Gastroesophageal sphincter (tissue), 4 donors: ENCODE measurements at regions not wholly inside any gene's neighbourhood (a gene's known extent, or its start where the extent isn't known, plus 50 kb on each side); places are given as distances from the start of the nearest gene placed in this dataset.
A peak's percentile ranks its signal among the peaks of the same experiment; 100 is the strongest.
"Not testable (repeated sequence)": the region's sequence is repeated elsewhere in the genome, so short reads cannot be mapped to it uniquely, and the experiment has no call there.

Experiments used
- ATAC-seq: fragments of 150-250 bp; one replicate; pipeline ENCODE4 v1.9.1; 2016; ENCODE audit warnings: mild to moderate bottlenecking, moderate library complexity
- H3K27ac ChIP-seq, 4 donors: fragments of 200-600 bp; sonication (generic) in 3 of 4; 1 replicate in 3 of 4; 2 replicates in 1 of 4; pipeline ENCODE4 v1.5.1; 2016 to 2019
- H3K27me3 ChIP-seq: fragments of 200-600 bp; sonication (generic); one replicate; pipeline ENCODE4 v1.5.1; 2019
- H3K36me3 ChIP-seq, 2 donors: fragments of 200-600 bp; sonication (generic); one replicate each; pipeline ENCODE4 v1.5.1; 2019; ENCODE audit warnings: control low read depth in 1 of 2
- H3K4me1 ChIP-seq, 3 donors: fragments of 200-600 bp; sonication (generic); 1 replicate in 2 of 3; 2 replicates in 1 of 3; pipeline ENCODE4 v1.5.1; 2016 to 2019; ENCODE audit warnings: control low read depth in 2 of 3
- H3K4me3 ChIP-seq, 2 donors: fragments of 200-600 bp; sonication (generic); one replicate each; pipeline ENCODE4 v1.5.1; 2019; ENCODE audit warnings: mild to moderate bottlenecking in 1 of 2, moderate library complexity in 1 of 2
- H3K9me3 ChIP-seq, 3 donors: fragments of 200-600 bp; sonication (generic); one replicate each; pipeline ENCODE4 v1.5.1; 2017 to 2019; ENCODE audit warnings: control low read depth in 2 of 3
- EP300 ChIP-seq: sonication (generic); formaldehyde crosslinking; IDR thresholded peaks from one replicate; pipeline ENCODE4 v1.6.1; 2017; ENCODE audit warnings: antibody characterized with exemption, mild to moderate bottlenecking
- POLR2A ChIP-seq, 2 donors: fragments of 450-650 bp; IDR thresholded peaks; one replicate each; pipeline ENCODE4 v1.6.1; 2017; ENCODE audit warnings: antibody characterized with exemption in 2 of 2, mild to moderate bottlenecking in 2 of 2, moderate library complexity in 1 of 2
- POLR2AphosphoS5 ChIP-seq: sonication (generic); formaldehyde crosslinking; IDR thresholded peaks from one replicate; pipeline ENCODE4 v1.6.1; 2017; ENCODE audit warnings: antibody characterized with exemption
- WGBS, 2 donors: methylation state at CpG; one replicate each; pipeline ENCODE4 v1.1.5; 2018; ENCODE audit warnings: low coverage in 1 of 2; 5-methylcytosine and 5-hydroxymethylcytosine counted together
- TF ChIP-seq, protein P1 (sequence below), 4 experiments: fragments of 200-600 bp in 2 of 4; fragments of 450-650 bp in 2 of 4; sonication (generic) in 1 of 4; IDR thresholded peaks; one replicate each; pipeline ENCODE4 v1.5.1; 2017 to 2019; ENCODE audit warnings: antibody characterized with exemption in 4 of 4, mild to moderate bottlenecking in 2 of 4, moderate library complexity in 2 of 4

DNA sequence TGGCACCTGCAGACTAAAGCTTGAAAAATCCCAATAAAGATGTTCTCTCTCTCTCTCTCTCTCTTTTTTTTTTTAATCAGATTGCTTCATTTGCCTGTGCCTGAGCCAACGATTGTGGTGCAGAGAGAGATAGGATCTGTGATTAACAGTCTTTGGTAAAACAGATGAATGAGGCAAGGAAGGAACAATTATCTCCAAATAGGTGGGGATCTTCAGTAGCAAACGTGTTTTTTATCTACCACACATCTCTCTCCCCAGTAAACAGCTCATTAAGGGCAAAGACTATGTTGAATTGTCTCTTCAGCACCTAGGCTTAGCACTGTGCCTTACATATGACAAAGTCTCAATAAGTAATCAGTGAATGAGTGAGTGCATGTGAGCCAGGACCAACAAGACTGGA, 96.3 kb downstream of the SMIM20 start:
- Histone ChIP-seq H3K4me1 (peaks cover 0 to 5% (median 4%) of the 10 kb centered on the region in 3 donors), H3K4me3 (no peak overlapping the region), H3K27ac (no peak overlapping the region), H3K36me3 (no peaks in the 10 kb centered on the region), H3K9me3 (peaks cover 0 to 16% (median 0%) of the 10 kb centered on the region in 3 donors), H3K27me3 (peaks cover 5% of the 10 kb centered on the region)
- no peak for ATAC-seq
- TF ChIP-seq, protein P1, sequence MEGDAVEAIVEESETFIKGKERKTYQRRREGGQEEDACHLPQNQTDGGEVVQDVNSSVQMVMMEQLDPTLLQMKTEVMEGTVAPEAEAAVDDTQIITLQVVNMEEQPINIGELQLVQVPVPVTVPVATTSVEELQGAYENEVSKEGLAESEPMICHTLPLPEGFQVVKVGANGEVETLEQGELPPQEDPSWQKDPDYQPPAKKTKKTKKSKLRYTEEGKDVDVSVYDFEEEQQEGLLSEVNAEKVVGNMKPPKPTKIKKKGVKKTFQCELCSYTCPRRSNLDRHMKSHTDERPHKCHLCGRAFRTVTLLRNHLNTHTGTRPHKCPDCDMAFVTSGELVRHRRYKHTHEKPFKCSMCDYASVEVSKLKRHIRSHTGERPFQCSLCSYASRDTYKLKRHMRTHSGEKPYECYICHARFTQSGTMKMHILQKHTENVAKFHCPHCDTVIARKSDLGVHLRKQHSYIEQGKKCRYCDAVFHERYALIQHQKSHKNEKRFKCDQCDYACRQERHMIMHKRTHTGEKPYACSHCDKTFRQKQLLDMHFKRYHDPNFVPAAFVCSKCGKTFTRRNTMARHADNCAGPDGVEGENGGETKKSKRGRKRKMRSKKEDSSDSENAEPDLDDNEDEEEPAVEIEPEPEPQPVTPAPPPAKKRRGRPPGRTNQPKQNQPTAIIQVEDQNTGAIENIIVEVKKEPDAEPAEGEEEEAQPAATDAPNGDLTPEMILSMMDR (IDR thresholded peaks at IDR 0.05): no peak
- TF ChIP-seq POLR2AphosphoS5 (no peak), EP300 (no peak), POLR2A (IDR thresholded peaks at IDR 0.05) (no peak)
- 35 to 42% methylated on average over 2 of the region's 2 CpGs for WGBS, 2 donors

DNA sequence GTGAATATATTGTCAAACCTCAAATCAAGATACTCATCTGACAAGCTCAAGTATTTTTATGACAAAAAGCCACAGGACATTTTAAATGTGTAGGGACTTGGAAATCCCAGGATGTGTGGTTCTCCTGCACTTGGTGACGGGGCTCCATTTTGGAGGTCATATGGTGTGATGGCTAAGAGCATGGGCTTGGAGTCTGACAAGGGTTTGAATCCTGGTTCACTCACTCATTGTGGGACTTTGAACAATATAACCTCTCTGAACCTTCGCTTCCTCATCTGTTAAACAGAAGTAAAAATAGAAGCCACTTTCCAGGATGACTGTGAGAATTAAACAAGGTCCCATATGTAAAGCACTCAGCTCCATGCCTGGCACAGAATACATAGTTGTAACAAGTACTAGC, 99.6 kb downstream of the SMIM20 start:
- WGBS, 2 donors: 0% methylated on average over 2 of the region's 2 CpGs
- Histone ChIP-seq H3K4me1 (peaks cover 0 to 10% (median 8%) of the 10 kb centered on the region in 3 donors), H3K9me3 (peaks cover 0 to 11% (median 0%) of the 10 kb centered on the region in 3 donors), H3K27ac (no peak overlapping the region), H3K36me3 (no peaks in the 10 kb centered on the region), H3K27me3 (peaks cover 5% of the 10 kb centered on the region), H3K4me3 (no peak overlapping the region)
- ATAC-seq: no peak
- TF ChIP-seq POLR2AphosphoS5 (no peak), POLR2A (IDR thresholded peaks at IDR 0.05) (no peak), EP300 (no peak)
- TF ChIP-seq, protein P1 (IDR thresholded peaks at IDR 0.05): no peak

DNA sequence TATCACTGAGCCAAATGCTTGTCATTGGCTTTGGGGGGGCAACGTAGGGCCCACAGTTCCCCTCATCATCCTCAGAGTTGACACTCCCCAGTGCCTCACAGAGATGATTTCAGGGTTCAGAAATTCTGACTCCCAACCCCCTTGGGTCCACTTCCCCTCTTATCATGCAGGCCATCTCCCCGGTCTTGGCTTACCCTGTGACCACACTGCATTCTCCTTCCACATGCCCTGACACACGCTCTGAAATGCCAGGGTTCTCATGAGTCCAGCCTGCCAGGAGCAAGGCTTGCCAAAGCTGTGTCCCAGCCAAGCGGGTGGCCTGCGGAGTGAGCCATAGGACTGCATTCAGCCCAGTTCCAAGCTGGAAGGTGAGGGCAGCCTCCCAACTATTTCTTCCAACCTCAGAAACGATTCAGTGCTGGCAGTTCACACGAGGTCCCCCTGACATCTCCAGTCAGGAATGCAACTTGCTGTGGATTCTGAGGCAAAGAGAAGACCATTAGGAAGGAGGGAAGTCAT, 101.2 kb downstream of the SMIM20 start:
- peaks cover 5% of the 10 kb centered on the region for H3K27me3 ChIP-seq
- 34 to 40% methylated on average over 1 to 3 of the region's 7 CpGs for WGBS, 2 donors
- peaks cover 0 to 10% (median 8%) of the 10 kb centered on the region in 3 donors for H3K4me1 ChIP-seq
- no peak overlapping the region for H3K4me3 ChIP-seq
- H3K36me3 ChIP-seq: no peaks in the 10 kb centered on the region
- peak overlapping the region in 1 of 4 donors; percentile 23 for H3K27ac ChIP-seq
- ATAC-seq: peak; percentile 78
- H3K9me3 ChIP-seq: no peaks in the 10 kb centered on the region
- no peak for TF ChIP-seq POLR2A (IDR thresholded peaks at IDR 0.05)
- TF ChIP-seq POLR2AphosphoS5: peak; percentile 75

DNA sequence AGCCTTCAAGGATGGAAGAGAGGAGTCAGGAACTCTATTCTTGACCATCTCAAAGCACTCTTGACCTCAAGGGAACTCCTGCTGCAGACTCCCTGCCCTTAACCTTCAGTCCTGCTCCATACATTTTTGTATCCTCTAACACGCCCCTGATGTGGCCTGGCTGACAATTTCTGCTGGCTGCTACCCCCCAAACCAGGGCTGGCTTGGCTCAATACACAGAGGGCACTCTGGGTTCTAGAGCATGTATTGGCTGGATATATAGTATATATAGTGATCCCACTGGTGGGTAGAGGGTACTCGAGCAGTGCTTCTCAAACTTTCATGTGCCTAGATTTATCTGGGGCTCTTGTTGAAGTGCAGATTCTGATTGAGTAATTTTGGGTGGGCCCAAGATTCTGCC, 101.9 kb downstream of the SMIM20 start:
- no peaks in the 10 kb centered on the region for H3K36me3 ChIP-seq
- no peaks in the 10 kb centered on the region for H3K9me3 ChIP-seq
- no peak overlapping the region for H3K27ac ChIP-seq
- no peak for TF ChIP-seq EP300
- TF ChIP-seq POLR2AphosphoS5: no peak
- no peak for TF ChIP-seq POLR2A (IDR thresholded peaks at IDR 0.05)
- TF ChIP-seq, protein P1 (IDR thresholded peaks at IDR 0.05): no peak
- no peak overlapping the region for H3K4me3 ChIP-seq
- WGBS, 2 donors: 67 to 86% methylated on average over 1 of the region's 2 CpGs
- ATAC-seq: no peak
- peaks cover 0 to 10% (median 8%) of the 10 kb centered on the region in 3 donors for H3K4me1 ChIP-seq
- H3K27me3 ChIP-seq: peaks cover 5% of the 10 kb centered on the region

DNA sequence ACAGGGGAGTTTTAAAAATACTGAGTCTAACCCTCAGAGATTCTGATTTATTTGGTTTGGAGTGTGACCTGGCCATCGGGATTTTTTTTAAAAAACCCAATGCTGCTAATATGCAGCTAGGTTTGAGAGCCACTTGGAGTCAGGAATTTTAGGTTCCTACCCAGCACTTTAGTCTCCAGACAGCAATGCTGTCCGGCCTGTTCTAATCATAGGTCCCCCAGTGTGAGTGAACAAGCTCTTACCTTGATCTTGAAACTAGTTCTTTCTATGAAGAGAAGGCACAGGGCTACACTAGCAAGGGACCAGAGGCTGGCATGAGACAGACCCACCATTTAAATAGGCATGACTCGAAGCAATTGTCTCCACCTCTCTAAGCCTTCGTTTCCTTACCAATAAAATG, 103.5 kb downstream of the SMIM20 start:
- Histone ChIP-seq H3K9me3 (no peaks in the 10 kb centered on the region), H3K4me3 (no peak overlapping the region), H3K27ac (no peak overlapping the region), H3K4me1 (peaks cover 0 to 22% (median 9%) of the 10 kb centered on the region in 3 donors), H3K27me3 (peaks cover 5% of the 10 kb centered on the region), H3K36me3 (no peaks in the 10 kb centered on the region)
- WGBS, 2 donors: 41 to 90% methylated on average over 2 of the region's 4 CpGs
- TF ChIP-seq POLR2A (IDR thresholded peaks at IDR 0.05) (no peak), POLR2AphosphoS5 (no peak), EP300 (no peak)
- TF ChIP-seq, protein P1 (IDR thresholded peaks at IDR 0.05): no peak
- ATAC-seq: no peak

DNA sequence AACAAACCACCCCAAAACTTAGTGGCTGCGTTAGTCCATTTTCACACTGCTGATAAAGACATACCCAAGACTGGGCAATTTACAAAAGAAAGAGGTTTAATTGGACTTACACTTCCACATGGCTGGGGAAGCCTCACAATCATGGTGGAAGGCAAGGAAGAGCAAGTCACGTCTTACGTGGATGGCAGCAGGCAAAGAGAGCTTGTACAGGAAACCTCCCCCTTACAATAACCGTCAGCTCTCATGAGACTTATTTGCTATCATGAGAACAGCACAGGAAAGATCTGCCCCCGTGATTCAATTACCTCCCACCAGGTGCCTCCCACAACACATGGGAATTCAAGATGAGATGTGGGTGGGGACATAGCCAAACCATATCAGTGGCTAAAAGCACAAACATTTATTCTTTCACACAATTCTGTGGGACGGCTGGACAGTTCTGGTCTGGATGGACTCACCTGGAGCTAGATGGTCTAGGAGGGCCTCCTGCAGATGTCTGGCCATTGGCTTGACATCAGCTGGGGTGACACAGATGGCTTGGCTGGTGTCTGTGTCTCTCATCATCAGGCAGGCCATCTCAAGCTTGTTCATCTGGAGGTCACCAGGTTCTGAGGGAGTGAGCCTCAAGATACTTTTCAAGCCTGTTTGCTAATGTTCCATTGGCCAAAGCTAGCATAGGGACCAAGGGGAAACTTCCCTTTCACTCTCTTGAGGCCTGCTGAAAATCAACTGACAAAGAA, 104.1 kb downstream of the SMIM20 start:
- not testable (repeated sequence) for H3K4me3 ChIP-seq, H3K9me3 ChIP-seq

More for the DNA sequence above, 104.1 kb downstream of the SMIM20 start:
- ATAC-seq, H3K27ac ChIP-seq, H3K27me3 ChIP-seq, H3K36me3 ChIP-seq: not testable (repeated sequence)
- WGBS, 2 donors: 60 to 75% methylated on average over 1 to 5 of the region's 6 CpGs
- H3K4me1 ChIP-seq: peaks cover 0 to 28% (median 15%) of the 10 kb centered on the region in 3 donors
